Central memory CD4-positive, alpha-beta T cell (primary cell): ENCODE measurements at regions not wholly inside any gene's neighbourhood (a gene's known extent, or its start where the extent isn't known, plus 50 kb on each side); places are given as distances from the start of the nearest gene placed in this dataset.
"Not testable (repeated sequence)": the region's sequence is repeated elsewhere in the genome, so short reads cannot be mapped to it uniquely, and the experiment has no call there.

Experiments
- DNase-seq: peaks from one replicate; pipeline ENCODE4 v3.0.0; 2022

DNA sequence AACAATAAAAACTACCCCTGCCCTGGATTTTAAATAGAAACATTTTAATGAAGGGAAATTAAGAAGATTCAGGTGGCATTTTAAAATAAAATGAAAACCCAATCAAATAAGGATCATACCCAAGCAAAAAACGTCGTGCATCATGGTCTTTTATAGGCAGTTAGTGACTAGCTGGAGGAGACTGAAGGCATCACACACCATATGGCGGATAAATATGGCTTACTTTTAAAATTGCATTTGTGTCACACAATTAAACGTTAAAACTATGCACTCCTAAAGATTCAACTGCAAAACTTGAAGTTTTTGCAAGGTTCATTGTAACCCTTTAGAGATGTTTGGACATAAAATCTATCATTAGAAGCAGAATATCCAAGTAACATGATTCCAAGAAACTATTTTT, 200.1 kb upstream of the NRG3 start:
- no peak for DNase-seq

DNA sequence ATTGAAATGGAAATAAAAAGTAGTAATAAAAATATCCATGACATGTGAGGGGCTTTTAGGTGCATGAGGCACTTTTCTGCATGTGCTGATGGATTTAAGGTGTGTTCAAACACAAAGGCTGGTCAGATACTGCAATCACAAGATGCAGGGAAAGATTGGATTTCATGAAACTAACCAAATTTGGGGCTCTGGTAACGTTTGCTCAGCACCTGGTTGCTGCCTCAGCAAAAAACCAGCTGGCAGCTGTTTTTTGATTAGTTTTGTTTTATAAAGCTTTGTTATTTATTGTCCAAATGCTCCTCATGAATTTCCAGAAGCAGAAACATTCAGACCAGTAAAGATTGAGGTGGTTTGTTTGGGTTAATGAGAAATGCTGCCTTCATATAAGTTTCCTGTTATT, 195.7 kb upstream of the NRG3 start:
- DNase-seq = no peak

DNA sequence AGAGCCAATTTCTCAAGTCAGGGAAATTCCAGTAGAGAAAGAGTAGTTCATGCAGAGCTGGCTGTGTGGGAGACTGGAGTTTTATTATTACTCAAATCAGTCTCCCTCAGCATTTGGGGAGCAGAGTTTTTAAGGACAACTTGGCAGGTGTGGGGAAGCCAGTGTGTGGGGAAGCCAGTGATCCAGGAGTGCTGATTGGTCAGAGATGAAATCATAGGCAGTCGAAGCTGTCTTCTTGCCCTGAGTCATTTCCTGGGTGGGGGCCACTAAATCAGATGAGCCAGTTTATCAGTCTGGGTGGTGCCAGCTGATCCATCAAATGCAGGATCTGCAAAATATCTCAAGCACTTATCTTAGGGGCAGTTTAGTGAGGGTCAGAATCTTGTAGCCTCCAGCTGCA, 194.6 kb upstream of the NRG3 start:
- no peak for DNase-seq

DNA sequence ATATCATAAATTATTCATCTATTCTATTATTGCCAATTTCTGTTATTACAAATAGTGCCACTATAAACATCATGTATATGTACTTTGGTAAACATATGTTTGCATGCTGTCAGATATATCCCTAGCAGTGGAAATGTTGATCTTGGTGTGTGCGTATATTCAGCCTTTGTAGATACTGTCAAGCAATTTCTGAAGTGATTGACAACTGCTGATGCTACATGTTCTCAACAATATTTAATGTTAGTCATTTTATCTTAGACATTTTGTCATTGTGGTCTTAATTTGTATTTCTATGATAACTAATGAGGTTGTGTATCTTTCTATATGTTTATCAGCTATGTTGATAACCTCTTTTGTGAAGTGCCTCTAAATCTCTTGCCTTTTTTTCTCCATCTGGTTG, 186.5 kb upstream of the NRG3 start:
- DNase-seq = no peak

DNA sequence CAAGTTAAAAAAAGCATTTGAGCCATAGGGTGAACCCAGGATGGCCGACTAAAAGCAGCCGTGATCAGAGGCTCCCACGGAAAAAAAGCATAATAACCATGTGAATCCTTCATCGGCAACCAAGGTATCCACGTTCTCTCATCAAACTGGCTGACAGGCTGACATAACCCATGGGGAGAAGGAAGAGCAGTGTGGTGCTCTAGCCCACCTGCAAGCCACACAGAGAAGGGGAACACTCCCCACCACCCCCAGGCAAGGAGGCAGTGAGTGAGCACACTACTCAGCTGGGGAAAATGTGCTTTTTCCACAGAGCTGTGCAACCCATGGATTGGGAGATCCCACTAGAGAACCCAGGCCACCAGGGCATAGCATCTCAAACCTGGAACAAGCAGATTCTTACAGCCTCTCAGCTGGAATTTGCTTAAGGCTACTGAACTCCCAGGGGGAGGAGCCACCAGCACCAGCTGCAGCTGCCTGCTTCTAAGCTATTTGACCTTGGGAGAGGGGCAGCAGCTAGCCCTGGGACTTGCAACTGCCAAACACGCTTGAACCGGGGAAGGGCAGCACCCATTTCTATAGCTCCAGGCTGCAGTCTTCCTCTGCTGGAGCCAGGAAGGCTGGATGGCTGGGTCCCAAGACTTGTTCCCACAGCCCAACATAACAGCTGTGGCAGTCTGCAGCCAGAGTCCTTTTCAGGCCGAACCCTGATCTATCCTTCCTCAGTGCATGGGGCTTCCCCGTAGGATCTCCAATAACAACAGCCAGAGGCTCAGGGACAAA, 178.2 kb upstream of the NRG3 start:
- DNase-seq = no peak

DNA sequence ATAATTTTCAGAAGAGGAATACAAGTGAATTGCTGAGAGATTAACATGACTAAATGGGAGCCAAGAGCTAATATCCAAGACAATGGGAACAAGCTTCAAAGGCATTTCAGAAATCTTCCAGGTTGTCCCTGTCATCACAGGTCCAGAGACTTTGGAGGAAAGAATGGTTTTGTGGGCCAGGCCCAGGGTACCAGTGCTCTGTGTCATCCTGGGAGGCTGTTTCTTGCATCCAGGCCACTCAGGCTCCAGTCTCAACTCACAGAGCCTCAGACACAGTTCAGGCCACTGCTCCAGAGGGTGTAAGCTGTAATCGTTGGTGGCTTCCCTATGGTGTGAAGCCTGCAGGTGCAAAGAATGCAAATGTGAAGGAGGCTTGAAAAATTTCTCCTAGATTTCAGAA, 170.4 kb upstream of the NRG3 start:
- DNase-seq = no peak

DNA sequence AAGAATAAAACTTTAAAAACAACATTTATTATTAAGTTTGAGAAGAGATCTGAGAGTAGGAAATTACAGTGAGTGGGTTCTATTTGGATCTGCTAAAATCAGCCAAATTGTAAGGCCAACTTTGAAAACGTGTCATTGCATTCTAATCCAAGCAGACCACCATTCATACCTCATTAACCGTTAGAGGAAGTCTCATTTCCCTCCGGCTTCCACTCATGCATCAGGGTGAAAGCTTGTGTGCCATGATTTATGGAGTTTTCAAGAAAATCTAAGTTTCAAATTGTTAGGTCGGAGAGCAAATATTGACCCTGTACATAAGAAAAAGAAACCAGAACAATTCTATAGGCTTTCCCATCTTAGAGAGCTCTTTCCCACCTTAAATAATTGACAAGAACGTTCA, 166.6 kb upstream of the NRG3 start:
- no peak for DNase-seq

DNA sequence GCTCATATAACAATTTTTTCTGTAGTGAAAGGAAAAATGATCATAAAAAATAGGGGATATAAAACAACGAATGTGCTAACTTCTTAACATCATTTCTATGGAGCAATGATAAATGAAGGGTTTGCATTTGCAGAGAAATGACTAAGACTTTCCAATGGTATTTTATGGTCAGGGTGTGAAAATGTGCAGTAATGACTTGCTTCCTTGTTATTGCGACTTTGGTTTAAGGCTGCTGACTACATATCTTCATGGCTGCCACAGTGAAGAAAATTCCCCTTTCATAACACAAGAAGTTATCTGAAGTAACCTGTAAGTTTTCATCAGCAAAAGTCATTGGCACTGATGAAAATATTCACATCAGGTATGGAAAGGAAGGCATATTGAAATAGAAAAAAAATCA, 166.1 kb upstream of the NRG3 start:
- DNase-seq = no peak

DNA sequence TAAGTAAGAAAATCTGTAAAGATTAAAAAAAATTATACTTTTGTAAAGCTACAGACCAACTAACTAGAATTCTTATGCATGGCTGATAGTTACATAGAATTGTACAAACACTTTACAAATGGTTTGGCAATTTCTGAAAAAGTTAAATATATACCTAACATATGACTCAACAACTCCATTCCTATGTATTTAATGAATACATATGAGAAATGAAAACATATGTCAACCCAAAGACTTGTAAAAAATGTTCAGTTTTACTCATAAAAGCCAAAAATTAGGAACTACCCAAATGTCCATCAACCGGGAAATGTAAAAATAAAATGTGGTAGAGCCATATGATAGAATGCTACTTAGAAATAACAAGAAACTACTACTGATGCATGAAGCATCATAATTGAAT, 152.6 kb upstream of the NRG3 start:
- no peak for DNase-seq

DNA sequence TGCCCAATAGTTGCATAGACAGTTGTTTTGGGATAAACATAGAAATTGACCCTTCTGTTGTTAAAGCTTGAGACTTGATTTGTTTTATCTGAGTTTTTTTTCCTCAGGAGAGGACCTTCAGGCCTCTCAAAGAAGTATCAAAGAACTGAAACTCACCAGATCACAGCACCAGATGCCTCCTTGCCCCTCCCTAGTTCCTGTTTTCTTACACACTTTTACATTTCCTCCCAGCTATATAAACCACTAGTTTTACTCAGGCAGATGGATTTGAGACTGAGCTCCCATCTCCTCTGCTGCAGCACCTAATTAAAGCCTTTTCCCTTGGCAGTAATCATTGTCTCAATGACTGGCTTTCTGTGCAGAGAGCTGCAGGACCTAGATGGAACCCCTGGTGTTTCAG, 150.6 kb upstream of the NRG3 start:
- DNase-seq = no peak

DNA sequence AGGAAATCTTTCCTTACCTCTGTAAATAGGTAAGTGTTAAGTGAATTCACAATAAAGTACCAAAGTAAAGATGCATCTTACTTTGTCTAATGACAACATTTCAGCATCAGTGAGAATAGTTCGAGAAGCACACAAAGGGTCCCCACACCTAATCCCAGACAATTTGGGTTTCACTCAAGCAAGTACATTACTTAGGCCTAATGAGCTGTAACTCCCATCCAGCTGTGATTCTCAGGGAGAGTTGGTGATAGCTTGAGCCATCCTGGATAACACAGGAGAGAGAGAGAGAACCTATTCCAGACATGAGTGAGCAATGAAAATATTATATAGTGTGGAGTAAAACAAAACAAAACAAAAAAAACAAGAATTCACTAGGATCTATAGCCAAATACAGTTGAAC, 149.1 kb upstream of the NRG3 start:
- DNase-seq = no peak

DNA sequence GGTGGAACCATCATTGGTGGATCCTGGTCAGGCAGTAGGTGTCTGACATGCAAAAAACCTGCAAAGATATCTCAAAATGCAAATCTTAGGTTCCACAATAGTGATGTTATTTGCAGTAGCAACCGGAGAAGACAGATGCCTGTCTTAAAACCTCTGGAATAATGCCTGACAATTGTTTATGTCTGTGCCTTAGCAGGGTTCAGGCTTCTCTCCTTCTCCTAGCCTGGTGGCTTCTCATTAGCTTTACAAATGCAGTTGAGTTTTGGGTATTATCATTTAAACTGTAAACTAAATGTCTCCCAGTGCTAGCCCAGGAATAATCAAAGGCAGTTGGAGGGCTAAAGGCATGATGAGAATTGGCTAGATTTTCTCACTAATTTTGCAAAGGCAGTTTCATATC, 146.3 kb upstream of the NRG3 start:
- no peak for DNase-seq

DNA sequence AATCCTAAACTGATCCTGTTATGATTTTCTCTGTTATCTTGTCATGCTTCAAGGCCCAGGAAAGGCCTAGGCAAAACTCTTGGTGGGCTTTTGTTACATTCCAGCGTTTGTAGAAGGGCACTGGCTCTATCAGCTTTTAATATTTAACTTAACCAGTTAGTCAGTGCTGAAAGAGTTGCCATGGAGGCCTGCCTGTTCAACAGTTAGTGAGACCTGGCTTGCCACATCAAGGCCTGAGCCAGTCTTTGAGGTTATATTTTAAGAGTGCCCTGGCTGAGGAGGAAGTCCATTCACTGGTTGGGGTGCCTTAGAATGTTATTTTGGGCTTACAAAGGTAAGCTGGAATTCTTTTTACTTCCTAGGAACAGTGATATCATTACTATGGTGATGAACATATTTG, 144.1 kb upstream of the NRG3 start:
- DNase-seq = no peak

DNA sequence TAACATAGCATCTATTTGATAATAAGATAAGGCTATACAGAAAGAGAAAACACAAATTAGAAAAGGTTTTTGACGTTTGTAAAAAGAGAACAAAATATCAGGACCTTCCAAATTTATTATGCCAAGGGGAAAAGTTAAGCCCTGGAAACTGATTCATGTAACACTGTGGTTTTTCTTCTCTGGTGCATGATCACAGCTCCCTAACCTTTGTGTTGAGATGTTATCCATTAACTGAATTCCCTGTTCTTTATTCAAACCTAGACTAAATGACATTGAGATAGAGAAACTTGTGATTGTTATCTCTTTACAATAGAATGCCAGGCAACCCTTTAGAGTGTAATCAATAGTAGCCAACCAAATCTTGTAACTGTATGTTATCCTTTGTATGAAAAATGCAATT, 141.5 kb upstream of the NRG3 start:
- DNase-seq = no peak

DNA sequence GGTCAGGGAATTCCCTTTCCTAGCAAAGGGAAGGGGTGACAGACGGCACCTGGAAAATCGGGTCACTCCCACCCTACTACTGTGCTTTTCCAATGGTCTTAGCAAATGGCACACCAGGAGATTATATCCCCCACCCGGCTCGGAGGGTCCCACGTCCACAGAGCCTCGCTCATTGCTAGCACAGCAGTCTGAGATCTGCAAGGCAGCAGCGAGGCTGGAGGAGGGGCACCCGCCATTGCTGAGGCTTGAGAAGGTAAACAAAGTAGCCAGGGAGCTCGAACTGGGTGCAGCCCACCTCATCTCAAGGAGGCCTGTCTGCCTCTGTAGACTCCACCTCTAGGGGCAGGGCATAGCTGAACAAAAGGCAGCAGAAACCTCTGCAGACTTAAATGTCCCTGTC, 139.8 kb upstream of the NRG3 start:
- not testable (repeated sequence) for DNase-seq

DNA sequence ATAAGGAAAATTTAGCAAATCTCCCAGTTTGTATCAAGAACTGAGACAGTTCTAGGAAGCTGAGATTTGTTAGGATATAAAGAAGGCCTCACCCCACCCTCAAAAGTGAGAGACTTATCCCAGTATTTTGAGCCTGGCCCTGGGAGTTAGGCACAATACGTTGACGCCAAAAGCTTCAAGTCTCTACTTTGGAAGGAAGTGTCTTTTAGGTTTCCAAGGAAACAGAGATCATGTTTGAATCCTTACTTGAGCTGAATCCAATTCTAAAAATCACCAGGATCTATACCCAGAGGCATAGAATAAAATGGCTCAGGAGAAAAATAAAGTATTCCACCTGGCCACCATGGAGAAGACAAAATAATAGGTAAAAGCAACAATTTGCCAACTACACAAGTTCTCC, 115.9 kb upstream of the NRG3 start:
- DNase-seq = no peak

DNA sequence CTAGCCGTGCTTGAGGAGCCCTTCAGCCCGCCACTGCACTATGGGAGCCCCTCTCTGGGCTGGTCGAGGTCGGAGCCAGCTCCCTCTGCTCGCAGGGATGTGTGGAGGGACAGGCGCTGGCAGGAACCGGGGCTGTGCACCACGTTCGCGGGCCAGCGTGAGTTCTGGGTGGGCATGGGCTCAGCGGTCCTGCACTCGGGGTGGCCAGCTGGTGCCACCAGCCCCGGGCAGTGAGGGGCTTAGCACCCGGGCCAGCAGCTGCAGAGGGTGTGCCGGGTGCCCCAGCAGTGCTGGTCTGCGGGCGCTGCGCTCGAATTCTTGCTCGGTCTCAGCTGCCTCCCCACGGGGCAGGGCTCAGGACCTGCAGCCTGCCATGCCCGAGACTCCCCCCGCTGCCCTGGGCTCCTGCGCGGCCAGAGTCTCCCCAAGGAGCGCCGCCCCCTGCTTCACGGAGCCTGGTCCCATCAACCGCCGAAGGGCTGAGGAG, 90.8 kb upstream of the NRG3 start:
- DNase-seq = no peak

DNA sequence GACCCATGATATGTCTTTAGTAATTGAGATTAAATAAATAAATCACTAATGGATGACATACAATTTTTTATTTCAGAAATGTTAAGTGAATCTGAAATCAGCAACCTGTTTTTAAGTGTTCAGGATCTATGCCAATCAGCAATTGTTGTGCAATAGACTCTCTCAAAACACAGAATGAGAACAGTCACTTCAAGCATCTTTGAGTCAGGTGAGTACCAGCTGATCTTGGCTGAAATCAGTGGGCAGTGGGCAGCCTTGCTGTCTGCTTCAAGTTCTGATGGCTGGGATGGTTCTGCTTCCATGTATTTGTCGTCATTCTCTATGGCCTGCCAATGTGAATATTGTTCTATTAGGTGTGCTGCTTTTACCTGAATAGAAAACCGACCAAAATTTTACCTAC, 82.3 kb upstream of the NRG3 start:
- no peak for DNase-seq

DNA sequence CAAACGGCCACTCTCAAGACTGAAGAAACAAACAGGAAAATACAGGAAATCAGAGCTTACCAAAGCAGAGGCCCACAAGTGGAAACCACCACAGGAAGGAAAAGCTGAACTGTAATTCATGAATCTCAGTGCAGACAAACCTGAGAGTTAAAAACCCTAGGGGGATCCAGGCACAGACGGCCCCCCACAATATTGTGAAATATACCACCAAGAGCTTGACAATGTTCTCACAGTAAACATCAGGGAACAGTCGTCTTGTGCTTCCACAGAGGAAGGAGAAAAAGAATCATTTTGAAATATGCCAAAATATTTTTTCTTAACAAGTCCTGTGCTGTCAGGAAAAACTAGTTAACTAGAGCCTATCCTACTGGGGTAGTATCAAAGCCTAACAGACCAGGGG, 68.2 kb upstream of the NRG3 start:
- DNase-seq = no peak

DNA sequence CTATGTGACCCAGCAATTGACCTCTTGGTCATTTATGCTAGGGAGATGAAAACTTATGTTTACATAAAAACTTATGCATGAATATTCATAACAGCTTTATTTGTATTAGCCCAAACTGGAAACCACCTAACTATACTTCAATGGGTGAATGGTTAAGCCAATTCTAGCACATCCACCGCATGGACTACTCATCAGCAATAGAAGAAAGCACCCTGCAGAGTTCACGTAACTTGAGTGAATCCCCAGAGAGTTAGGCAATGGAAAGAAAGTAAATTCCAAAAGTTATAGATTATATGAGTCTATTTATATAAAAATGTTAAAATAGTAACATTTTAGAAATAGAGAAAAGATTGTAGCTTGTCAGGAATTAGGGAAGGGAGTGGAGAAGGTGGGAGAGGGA, 60.2 kb upstream of the NRG3 start:
- no peak for DNase-seq

DNA sequence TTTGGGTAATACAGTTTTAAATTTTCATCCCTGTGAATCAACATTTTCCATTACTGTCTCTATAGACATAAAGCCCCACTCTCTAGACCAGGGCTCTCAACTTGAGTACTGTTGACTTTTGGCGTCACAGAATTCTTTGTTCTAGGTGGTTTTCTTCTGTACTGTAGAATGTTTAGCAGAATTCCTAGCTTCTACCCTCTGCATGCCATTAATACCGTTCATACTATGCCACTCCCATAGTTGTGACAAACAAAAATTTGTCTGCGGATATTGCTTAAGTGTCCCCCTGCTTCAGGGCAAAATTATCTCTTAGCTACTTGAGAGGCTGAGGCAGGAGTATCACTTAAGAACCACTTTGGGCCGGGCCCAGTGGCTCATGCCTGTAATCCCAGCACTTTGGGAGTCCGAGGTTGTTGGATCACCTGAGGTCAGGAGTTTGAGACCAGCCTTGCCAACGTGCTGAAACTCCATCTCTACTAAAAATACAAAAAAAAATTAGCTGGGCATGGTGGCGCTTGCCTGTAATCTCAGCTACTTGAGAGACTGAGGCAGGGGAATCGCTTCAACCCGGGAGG, 57.3 kb upstream of the NRG3 start:
- DNase-seq = no peak

DNA sequence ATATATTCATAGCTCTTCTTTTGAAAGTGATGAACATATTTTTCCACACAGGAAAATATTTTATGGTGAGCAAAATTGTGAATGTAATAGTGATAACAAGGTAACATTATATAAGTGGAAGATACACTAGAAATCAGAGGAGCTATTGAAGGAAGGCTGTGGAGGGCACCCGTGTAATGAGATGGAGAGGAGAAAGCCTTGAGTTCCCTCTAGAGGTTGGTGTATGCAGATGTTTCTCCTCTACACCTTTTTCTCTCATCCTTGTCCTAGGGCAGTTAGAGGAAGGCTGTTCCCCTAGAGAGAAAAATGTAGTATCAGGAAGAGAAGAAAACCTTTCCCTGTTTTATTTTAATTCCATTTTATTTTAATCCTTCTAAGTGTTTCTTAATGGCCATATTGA, 54.6 kb upstream of the NRG3 start:
- no peak for DNase-seq
